SH-SY5Y (cell line): ENCODE measurements at regions not wholly inside any gene's neighbourhood (a gene's known extent, or its start where the extent isn't known, plus 50 kb on each side); places are given as distances from the start of the nearest gene placed in this dataset.

ENCODE experiments used
- GATA2 ChIP-seq: IDR thresholded peaks from 2 replicates; pipeline ENCODE4 v1.6.1; 2011; ENCODE audit warnings: mild to moderate bottlenecking, low read depth, low read length
- GATA3 ChIP-seq: IDR thresholded peaks from 2 replicates; pipeline ENCODE4 v1.6.1; 2011; ENCODE audit warnings: low read depth, mild to moderate bottlenecking, low read length, moderate library complexity

GRCh38 chr3:70736009-70736408 lies 423.6 kb upstream of the MDFIC2 start:
- TF ChIP-seq GATA2 = no peak
- TF ChIP-seq GATA3 = no peak
